ENCODE measurements at regions not wholly inside any gene's neighbourhood (a gene's known extent, or its start where the extent isn't known, plus 50 kb on each side); places are given as distances from the start of the nearest gene placed in this dataset.
A peak's percentile ranks its signal among the peaks of the same experiment; 100 is the strongest.
"Not testable (repeated sequence)": the region's sequence is repeated elsewhere in the genome, so short reads cannot be mapped to it uniquely, and the experiment has no call there.

DNA sequence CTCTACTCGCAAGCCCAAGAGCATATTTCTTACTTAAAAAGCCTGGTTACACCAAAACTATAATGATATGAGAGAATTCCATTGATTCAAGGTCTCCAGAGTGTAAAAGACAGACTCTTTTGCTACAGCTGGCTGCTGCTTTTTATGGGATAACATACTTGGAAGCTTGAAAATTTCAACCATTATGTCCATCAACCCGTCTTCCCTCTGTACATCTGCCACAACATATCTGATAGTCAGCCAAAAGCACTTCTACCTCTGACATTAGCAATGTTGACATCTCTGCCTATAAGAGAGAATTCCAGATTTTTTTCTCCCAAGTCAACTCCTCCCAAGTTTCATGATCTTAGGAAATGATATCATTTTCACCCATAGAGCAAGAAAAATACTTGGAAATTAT, 54.4 kb upstream of the IQCM start:
- DNase-seq (ENCODE audit: low spot score), result no peak

DNA sequence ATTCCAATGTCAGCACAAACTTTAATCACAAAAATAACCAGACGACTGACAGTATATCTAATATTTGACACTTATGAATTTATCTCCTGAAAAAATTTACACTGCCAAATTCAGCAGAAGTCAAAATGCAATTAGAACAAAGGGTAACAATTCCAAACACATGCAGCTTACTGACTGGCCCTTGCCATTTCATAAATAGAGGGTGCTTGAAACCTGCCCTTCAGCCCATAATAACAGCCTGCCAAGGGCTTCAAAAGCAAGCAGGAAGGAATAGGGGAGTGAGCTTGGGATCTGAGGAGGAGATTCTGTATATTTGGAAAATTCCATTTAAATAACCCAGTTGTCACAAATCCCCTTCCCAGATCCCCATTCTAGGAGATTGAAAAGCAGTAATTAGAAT, 66.1 kb upstream of the IQCM start:
- DNase-seq (ENCODE audit: low spot score), result no peak

DNA sequence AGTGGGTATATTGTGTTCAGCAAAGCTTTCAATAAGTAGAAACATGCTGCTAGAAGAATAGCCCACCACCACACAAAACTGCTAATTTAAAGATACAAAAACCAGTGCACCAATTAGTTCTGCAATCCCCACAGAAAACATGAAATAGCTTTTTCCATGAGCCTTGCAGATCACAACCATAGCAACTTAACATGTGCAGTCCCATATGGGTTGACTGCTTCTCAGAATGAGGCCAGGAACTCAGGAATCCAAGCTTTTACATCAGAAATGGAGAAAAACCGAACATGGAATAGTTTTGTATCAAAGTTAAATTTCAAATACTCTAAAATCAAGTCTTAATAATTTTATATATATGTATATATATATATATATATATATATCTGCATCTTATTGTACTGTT, 66.6 kb upstream of the IQCM start:
- DNase-seq (ENCODE audit: low spot score), result no peak

DNA sequence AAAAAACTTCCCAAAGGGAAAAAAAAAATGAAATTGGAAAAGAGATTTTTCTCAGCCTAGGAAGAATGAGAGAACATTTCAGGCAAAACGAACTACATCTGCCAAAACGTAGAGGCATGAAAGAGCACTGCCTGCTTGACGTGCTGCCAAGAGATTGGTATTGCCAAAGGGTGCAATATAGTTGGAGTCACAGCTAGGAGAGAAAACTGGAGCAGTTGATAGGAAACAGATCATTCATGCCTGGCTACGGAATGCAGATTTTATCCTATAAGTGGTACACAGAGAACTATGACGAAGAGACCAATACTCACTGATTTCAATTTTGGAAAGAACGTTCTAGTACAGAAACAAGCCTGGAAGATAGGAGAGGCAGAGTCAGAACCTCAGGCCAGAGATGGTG, 68.4 kb upstream of the IQCM start:
- no peak for DNase-seq (ENCODE audit: low spot score)

DNA sequence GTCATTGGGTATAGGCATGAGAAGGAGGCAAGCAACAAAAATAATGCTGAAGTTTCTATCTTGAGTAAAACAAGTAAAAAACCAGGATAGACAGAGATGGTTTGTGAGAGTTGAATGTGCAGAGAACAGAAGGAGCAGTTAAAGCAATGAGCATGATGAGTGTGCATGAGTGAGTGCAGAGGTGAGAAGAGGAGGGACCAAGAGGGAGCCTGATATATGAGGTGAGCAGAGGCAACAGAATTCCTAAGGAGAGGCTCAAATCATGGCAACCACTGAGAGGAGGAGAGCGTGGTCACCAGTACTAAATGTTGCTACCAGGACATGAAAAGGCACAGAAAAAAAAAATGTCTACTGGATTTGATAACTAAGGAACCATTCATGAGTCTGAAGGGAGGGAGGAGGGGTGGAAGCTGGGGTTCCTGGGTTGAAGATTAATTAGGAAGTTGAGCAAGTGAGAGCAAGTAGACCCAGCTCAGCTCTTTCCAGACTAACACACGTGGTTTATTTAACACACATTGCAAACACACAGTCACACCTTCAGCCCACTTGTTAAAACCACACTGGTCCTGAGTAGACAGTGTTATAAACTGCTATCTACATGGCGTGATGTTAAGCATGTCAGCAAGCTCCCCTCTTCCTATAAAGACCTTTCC, 69.0 kb upstream of the IQCM start:
- peak; percentile 78 for DNase-seq (ENCODE audit: low spot score)

DNA sequence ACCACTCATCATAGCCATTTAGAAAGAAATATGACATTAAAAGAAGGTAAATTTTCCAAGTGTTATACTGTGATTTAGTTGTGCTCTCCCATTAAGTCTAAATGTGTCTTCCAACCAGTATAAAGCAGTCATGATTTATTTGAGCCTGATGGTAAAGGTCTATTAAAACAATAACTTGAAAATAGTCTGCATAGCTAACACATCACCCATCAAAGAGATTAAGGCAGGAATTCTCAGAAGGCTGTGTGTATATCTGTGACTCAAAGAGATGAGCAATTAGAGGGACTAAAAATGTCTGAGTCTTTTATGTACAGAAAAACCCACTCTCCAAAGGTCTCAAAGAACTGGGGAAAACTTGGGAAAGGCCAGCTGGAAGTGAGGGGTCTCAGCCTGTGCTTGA, 70.3 kb upstream of the IQCM start:
- peak; percentile 81 for DNase-seq (ENCODE audit: low spot score)

DNA sequence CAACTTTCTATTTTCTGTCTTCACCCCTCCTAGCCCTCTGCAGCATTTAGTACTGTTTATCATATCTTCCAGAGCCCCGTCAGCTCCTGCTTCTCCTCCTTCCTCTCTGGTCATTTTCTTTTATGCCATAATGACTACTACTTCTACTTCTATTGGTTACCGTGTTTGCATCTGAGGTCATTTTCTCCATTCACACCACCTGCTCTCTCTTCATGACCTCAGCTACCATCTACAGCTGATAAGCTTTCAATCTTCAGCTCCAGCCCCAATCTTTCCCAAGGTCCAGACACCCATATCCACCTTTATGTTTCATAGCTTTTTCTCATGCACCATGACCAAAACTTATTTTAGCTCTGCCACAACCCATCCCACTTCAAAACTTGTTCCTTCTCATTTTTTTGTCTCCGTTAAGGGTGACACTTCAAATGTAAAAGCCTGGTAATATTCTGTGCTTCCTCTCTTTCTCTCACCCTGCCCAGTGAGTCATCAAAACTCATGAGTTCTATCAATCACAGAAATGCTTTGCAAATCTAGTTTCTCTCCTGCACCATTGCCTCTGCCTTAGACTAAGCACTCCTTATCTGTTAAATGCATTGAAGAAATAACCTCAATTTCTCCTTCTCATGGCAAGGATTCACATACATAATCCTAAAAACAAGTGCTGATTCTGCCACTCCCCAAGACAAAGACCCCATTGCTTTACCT, 71.3 kb upstream of the IQCM start:
- peak; percentile 53 for DNase-seq (ENCODE audit: low spot score)

DNA sequence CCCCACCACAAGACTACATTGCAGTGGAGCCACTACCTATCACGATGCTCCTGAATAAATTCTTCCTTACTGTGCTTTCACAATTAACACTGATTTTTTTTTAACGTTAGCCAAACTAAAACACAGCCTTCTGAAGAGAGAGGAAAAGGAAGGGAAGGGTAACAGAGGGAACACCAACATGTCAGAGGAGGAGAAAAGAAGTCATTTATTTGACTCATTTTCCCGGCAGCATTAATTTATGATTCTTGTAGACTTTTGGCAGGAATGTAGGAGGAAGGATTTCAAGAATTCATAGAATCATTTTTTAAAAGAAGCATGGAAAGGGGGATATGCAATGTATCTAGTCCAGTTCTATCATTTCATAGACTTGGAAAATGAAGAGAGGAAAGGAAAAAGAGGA, 74.3 kb upstream of the IQCM start:
- DNase-seq (ENCODE audit: low spot score), result no peak

DNA sequence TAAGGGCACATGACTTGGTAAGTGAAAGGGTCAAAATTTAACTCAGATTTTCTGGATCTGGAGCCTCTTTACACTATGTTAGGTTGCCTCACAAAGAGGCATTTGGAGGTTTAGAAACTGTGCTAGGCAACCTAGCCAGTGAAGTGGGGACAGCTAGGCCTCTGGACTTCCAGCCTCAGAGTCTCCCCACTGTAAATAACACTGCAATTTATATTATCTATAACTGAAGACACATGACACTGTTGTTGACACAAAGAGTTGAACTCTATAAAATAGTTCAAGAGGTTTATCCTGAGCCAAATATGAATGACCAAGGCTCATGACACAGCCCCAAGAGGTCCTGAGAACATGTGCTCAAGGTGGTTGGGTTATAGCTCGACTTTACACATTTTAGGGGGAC, 74.9 kb upstream of the IQCM start:
- DNase-seq (ENCODE audit: low spot score), result no peak

DNA sequence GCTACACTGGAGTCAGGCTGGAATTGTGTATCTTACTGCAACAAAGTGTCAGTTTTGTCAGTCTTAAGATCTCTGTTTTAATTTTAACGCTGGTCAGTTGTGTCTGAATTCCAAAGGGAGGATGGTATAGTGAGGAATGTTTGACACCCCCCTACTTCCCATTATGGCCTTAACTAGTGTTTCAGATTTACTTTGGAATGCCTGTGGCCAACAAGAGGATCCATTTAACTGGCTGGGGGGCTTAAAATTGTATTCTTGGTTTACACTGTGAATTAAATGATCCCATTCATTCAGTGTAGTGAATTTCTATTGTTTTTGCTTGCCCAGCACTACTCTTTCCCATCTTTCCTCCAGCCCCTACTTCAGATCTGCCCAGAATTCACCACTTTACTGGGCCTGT, 75.8 kb upstream of the IQCM start:
- no peak for DNase-seq (ENCODE audit: low spot score)

DNA sequence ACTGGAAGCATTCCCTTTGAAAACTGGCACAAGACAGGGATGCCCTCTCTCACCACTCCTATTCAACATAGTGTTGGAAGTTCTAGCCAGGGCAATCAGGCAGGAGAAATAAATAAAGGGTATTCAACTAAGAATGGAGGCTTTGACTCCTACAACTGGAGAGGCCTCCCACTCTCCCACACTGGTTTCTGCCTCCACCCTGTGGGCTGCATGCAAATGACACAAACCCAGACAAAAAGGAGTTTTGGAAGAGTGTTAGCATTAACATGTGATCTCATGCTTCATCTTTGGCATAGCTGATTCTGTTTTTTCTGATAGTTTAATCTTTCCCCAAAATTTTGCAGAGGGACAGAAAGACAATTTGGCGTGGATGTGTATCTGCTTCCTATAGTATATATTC, 80.8 kb upstream of the IQCM start:
- peak; percentile 57 for DNase-seq (ENCODE audit: low spot score)

DNA sequence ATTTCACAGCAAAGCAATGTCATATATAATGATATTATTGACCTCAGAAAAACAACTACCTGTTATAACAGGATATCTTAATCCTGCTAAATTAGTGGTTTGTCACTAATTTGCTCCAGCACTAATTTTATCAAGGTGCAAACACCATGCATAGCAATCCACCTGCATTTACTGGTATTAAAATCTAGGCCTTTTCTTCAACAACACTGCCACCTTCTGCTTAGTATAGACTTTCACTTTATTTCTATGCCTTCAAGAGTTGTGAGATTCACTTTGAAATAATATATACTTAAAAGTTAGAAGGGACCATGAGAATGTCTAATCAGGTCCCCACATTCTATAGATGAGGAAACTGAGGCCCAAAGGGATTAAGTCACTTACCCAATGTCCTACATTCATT, 82.1 kb upstream of the IQCM start:
- DNase-seq (ENCODE audit: low spot score), result peak; percentile 51

DNA sequence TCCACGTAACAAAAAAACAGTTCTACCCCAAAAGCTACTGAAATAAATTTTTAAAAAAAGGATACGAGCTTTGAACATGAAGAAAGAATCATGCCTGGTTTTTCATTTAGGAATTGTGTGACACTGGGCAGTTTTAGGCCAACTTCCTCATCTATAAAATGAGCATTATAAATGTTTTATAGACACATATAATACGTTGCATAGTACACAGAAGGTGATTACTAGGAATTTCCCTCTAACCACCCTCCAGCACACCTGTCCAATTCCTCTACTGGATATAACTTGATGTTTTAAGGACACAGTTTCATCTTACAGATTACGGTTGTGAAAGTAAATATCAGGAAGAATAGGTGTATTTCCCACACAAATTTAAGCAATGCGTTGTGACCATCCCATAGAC, 85.5 kb upstream of the IQCM start:
- no peak for DNase-seq (ENCODE audit: low spot score)

DNA sequence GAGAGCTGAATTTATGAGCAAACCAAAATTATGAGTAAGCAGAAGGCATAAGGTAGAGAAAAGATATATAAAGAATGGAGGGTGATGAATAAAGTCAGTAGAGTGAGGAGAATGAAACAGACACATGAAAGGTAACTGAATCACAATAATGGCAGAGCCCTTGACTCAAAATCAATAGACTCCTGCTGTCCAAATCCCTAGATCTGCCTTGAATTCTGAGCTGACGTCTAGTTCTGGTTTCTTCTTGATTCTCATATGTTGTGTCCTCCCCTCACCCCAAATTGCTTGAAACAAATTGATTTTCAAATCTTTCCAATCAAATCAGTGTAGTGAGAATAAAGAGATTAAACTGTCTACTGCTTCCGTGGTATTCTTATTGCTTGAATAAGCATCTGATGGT, 86.6 kb upstream of the IQCM start:
- DNase-seq (ENCODE audit: low spot score), result no peak

DNA sequence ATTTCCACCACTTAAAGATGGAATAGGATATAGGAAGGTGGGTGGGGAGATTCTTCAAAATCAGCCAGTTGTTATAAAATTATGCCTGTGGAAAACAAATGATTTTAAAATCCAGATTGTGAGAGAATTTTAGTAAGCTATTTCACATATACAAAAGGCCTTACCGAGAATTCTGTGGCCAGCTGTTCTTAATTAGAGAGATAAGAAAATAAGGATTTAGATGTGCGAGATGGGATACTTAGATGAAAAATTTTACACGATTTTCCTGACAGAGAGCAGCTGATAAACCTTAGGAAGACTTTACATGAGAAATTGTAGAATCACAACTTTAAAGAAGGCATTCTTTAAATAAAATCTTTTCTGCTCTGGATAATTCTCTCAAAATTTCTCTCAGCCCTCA, 94.5 kb upstream of the IQCM start:
- no peak for DNase-seq (ENCODE audit: low spot score)

DNA sequence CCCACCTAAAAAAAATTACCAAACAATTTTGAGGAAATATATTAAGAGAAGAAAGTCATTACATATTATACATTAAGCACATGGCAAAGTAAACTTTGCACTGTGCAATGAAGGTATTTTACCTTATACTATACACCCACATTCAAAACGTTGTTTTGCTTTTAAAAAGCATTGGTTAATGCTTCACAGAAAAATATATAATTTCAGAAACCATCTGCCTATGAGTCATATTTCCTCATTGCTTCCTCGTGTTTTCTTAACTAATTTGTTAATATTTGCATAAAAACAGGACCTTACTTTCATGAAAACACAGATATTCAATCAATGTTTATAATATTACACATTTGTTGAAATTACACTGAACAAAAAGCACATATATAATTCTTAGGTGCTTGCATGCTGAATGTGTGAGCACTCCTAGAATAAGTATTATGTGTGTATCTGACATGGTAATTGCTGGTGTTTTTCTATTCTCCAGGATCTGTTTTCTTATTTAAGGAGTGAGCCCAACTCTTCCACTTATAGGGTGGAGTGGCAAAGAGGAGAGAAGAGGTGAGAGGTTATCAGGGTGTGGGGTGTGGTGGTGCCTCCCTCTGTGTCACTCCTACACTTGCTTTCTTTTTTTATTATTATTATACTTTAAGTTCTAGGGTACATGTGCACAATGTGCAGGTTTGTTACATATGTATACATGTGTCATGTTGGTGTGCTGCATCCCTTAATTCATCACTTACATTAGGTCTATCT, 95.1 kb upstream of the IQCM start:
- DNase-seq (ENCODE audit: low spot score), result no peak

DNA sequence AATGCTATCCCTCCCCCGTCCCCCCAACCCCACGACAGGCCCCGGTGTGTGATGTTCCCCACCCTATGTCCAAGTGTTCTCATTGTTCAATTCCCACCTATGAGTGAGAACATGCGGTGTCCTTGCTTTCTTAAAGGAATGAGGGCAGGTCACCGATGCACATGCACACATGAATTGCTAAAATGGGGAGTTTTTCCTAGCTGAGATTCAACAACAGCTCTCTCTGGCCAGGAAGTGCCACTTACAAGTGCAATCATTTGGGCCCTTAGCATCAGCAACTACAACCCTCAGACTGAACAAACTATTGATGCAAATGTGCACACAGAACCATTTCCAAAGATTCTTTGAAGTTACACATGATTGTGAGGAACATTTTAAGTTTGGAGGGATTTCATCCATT, 95.7 kb upstream of the IQCM start:
- no peak for DNase-seq (ENCODE audit: low spot score)

DNA sequence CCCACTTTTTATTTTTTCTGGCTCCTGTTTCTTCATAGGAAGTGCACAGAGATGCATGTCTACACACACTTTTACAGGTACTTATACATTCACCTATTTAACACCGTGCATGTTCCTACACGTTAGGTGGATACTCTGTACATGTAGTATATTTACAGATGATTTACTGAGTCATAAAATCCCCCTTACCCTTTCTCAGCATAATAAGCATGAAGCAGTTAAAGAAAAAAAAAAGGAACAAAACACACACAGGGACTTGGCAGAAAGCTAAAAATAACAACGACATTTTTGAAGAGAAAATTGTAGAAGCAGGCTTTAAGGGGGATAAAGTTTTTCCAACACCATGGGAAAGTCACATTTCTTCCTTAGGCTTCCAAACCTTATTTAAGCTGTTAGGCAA, 96.4 kb upstream of the IQCM start:
- DNase-seq (ENCODE audit: low spot score), result no peak

DNA sequence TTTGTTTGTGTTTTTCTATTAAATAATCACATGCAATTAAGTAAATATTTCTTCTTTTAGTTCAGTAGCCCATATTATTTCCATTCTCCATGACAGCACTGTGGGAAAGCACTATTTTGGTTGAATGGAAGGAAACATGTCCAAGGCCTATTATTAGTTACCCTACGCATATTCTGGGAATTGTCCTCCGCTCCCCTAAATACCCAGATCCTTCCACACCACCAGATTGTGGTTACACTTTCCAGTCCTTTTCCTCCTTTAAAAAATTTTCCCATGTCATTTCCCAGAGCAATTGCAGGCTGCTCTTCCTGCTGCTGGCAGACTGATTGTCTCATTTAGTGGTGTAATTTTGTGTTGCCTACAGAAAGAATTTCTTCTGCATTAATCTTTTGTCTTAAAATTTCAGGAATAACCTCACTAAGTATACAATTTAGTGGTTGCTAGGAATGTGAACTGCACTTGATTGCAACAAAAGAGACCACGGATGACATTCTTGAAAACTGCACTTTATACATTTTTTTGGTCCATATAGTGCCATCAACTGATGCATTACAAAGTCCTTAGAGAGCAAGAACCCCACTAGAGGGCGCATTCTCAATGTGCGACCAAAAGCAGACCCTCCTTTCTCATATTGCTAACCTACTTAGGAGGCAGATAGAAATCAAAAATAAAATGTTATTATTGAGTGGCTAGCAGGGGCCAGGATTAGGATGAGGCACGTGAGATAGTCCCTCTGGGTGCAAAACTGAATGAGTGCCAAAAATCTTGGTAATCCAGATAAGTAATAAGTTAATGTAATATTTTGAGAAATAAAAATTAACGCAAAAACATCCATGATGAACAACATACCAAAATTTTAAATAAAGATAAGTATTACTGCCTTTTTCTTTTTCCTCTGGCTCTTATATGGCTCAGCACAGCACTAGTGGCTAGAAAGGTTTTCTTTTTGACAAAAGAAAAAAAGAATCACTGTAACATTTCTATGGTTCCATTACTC, 98.8 kb upstream of the IQCM start:
- DNase-seq (ENCODE audit: low spot score), result peak; percentile 57

DNA sequence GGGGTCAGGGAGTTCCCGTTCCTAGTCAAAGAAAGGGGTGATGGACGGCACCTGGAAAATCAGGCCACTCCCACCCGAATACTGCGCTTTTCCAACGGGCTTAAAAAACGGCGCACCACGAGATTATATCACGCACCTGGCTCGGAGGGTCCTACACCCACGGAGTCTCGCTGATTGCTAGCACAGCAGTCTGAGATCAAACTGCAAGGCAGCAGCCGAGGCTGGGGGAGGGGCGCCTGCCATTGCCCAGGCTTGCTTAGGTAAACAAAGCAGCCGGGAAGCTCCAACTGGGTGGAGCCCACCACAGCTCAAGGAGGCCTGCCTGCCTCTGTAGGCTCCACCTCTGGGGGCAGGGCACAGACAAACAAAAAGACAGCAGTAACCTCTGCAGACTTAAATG, 100.1 kb upstream of the IQCM start:
- not testable (repeated sequence) for DNase-seq (ENCODE audit: low spot score)

DNA sequence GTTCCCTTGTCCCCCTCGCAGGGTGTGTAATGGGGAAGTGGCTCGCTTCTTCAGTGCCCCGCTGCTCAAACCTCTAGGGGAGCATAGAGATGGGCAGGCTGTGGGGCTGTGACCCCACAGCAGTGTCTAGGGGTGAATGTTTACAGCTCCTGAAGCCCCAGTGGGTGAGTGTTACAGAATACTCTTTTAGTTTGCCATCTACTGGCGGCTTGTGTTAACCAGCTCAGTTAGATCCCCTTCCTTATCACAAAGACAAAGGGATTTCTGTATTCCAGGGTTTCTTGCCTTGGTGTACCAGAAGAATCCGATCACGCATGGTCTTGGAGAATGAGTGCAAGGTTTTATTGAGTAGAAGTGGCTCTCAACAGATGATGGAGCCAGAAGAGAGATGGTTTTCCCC, 108.1 kb upstream of the IQCM start:
- no peak for DNase-seq (ENCODE audit: low spot score)

DNA sequence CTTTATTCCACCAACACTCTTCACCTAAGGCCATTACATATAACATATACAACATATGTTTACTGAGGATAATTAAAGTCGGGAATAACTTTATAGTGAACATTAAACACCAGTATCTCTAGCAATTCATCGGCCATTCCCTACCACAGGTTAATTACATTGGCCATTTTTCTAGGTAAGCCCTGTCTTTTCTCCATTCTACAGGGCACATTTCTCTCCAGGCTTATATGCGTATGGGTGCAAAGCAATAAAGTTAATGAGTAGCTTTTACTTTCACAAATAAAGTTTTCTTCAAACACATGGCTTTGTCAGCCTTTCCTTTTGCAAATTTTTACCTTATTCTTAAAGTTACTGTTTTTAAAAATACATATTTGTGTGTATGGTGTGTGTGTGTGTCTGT, 111.9 kb upstream of the IQCM start:
- no peak for DNase-seq (ENCODE audit: low spot score)

Data from kidney tubule cell (primary cell).